ENCODE measurements at regions not wholly inside any gene's neighbourhood (a gene's known extent, or its start where the extent isn't known, plus 50 kb on each side); places are given as distances from the start of the nearest gene placed in this dataset.

GRCh38 chr16:27695161-27695560 is 145.2 kb downstream of the KATNIP start:
- Histone ChIP-seq H3K4me1 (ENCODE audit: control insufficient read depth, insufficient read depth, low read length) (no peaks in the 10 kb centered on the region), H3K9ac (ENCODE audit: low read depth, low read length) (no peak overlapping the region), H2BK5ac (ENCODE audit: low read depth, low read length, poor library complexity, severe bottlenecking) (no peak overlapping the region), H3K27me3 (ENCODE audit: control insufficient read depth, insufficient read depth, low read length) (no peaks in the 10 kb centered on the region), H2AK5ac (ENCODE audit: low read depth, low read length) (no peak overlapping the region), H2BK15ac (ENCODE audit: low read depth, low read length) (no peak overlapping the region), H4K91ac (ENCODE audit: insufficient read depth, low read depth, low read length) (no peak overlapping the region), H3K4me2 (ENCODE audit: low read depth, low read length) (no peak overlapping the region), H3K23ac (ENCODE audit: low read depth, low read length) (no peak overlapping the region), H3K36me3 (ENCODE audit: control insufficient read depth, insufficient read depth, low read length) (peaks cover 10% of the 10 kb centered on the region), H4K8ac (ENCODE audit: low read depth in 2 of 2, low read length in 2 of 2) (no peak overlapping the region), H3K4ac (ENCODE audit: low read depth, low read length) (no peak overlapping the region), H2BK120ac (ENCODE audit: low read depth, low read length) (no peak overlapping the region), H3K18ac (ENCODE audit: low read depth, low read length) (no peak overlapping the region), H2BK20ac (ENCODE audit: low read depth, low read length) (no peak overlapping the region), H3K14ac (replicated peaks; ENCODE audit: low read depth, low read length) (no peak overlapping the region), H2AK9ac (replicated peaks; ENCODE audit: low read depth, low read length, poor library complexity) (no peak overlapping the region), H4K5ac (ENCODE audit: low read depth, low read length) (no peak overlapping the region), H3K56ac (ENCODE audit: extremely low read depth, insufficient read depth, low read length) (no peak overlapping the region), H3K27ac (ENCODE audit: insufficient read depth, low read length) (no peak overlapping the region), H4K20me1 (ENCODE audit: insufficient read depth, low read length) (no peaks in the 10 kb centered on the region), H2AFZ (replicated peaks; ENCODE audit: low read length, poor library complexity) (no peak overlapping the region), H3K9me3 (ENCODE audit: control insufficient read depth, insufficient read depth, low read length) (no peaks in the 10 kb centered on the region), H3K4me3 (ENCODE audit: insufficient read depth, low read depth, low read length) (no peak overlapping the region), H3K9me1 (ENCODE audit: insufficient read depth, low read length) (no peaks in the 10 kb centered on the region; the same call in 1 of the 2 replicates), H3K79me1 (ENCODE audit: low read depth in 1 of 2, low read length in 2 of 2) (no peaks in the 10 kb centered on the region)
- DNase-seq (no peak), ATAC-seq (ENCODE audit: low read depth) (no peak)
- 100% methylated on average over 1 of the region's 7 CpGs; no CpG with 5 or more reads in 1 of the 2 experiments for WGBS, 2 experiments (ENCODE audit: extremely low coverage in 2 of 2, insufficient read length in 1 of 2)
- dilution Hi-C loops (cut with HindIII; ENCODE audit: low sequenced_read_pairs, unreplicated experiment), result no loop called here
- BruUV-seq (replicated peaks), result no TSS peak
- ChIA-PET POLR2A (ENCODE audit: unreplicated experiment) (no interaction called here), CTCF (no interaction called here)
- in situ Hi-C loops (cut with MboI; ENCODE audit: low sequenced_read_pairs), result no loop called here
- no peak for TF ChIP-seq POLR2A (IDR thresholded peaks at IDR 0.05; ENCODE audit: low read depth, low read length)
- no peak for TF ChIP-seq CEBPB (IDR thresholded peaks at IDR 0.05; ENCODE audit: low read depth, low read length)
- no peak for TF ChIP-seq MAFK (IDR thresholded peaks at IDR 0.05; ENCODE audit: low read depth, low read length)
- no peak for TF ChIP-seq RFX5 (IDR thresholded peaks at IDR 0.05; ENCODE audit: low read depth, low read length)
- no peak for TF ChIP-seq NFE2L2 (IDR thresholded peaks at IDR 0.05; ENCODE audit: low read depth, low read length)
- intact Hi-C loops (cut with micrococcal nuclease), result no loop called here

Measured in IMR-90 (cell line).